ENCODE measurements at regions not wholly inside any gene's neighbourhood (a gene's known extent, or its start where the extent isn't known, plus 50 kb on each side); places are given as distances from the start of the nearest gene placed in this dataset.
A peak's percentile ranks its signal among the peaks of the same experiment; 100 is the strongest.

DNA sequence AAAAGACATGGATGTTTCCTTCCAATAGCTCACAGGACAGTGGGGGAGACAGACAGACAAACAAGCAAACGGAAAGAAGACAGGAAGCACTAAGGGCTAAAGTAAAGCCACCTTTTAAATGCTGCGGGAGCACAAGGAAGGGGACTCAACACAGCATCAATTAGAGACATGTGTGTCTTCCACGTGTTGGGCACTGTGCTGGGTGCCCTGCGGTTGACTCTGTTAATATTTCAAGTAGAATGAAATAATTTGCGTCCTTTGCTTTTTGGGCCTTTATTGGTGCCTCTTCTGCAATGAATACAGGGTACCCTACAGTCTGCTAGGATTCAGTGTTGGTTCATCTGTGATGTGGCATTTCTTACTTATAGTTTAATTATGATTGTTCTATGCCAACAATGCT is 90.9 kb upstream of the CPM start:
- DNase-seq: no peak
- Mint-ChIP-seq H3K36me3 (ENCODE audit: low read depth) (no peaks in the 10 kb centered on the region), H3K4me3 (no peak overlapping the region), H3K27ac (no peak overlapping the region), H3K27me3 (ENCODE audit: low read depth, poor library complexity) (peaks cover 7% of the 10 kb centered on the region), H3K4me1 (peaks cover 4% of the 10 kb centered on the region), H3K9me3 (peaks cover 10% of the 10 kb centered on the region)
- TF ChIP-seq, protein P1, sequence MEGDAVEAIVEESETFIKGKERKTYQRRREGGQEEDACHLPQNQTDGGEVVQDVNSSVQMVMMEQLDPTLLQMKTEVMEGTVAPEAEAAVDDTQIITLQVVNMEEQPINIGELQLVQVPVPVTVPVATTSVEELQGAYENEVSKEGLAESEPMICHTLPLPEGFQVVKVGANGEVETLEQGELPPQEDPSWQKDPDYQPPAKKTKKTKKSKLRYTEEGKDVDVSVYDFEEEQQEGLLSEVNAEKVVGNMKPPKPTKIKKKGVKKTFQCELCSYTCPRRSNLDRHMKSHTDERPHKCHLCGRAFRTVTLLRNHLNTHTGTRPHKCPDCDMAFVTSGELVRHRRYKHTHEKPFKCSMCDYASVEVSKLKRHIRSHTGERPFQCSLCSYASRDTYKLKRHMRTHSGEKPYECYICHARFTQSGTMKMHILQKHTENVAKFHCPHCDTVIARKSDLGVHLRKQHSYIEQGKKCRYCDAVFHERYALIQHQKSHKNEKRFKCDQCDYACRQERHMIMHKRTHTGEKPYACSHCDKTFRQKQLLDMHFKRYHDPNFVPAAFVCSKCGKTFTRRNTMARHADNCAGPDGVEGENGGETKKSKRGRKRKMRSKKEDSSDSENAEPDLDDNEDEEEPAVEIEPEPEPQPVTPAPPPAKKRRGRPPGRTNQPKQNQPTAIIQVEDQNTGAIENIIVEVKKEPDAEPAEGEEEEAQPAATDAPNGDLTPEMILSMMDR (IDR thresholded peaks at IDR 0.05): no peak

DNA sequence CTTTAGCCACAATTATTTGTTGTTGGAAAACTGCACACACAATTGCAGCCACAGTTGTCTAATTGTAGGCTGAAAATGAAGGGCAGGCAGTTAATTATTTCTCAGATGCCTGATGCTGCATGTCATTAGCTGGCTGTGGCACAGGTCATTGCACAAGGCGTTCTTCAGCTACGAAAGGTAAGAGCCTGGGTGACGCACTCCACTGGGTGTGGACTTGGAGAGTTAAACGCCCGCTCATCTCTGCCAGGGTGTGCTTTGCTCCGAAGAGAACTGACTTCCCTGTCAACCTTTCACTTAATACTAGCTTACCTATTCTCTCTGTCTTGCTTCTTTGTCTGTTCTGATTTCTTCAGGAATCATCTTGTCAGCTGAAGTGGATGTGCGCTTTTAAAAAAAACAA is 91.4 kb upstream of the CPM start:
- H3K36me3 Mint-ChIP-seq (ENCODE audit: low read depth): no peaks in the 10 kb centered on the region

DNA sequence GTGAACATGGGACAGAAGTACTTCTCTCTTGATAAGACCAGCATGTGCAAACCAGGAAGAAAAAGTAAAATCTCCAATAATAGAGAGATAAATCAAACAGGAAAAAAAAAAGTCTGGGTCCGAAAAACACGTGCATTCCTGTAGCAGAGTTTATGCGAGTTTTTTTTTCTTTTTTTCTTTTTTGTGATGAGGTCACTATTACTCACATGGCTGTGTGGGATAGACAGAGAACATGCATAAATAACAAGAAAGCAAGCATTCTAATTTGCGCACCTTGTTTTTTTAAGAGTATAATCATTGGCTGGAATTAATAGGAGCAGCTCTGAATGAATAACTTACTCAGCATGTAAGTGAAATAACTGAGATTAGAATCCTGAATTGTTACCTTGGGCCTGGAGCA is 91.9 kb upstream of the CPM start:
- Mint-ChIP-seq H3K27me3 (ENCODE audit: low read depth, poor library complexity) (peaks cover 7% of the 10 kb centered on the region), H3K9me3 (peaks cover 9% of the 10 kb centered on the region), H3K4me3 (no peak overlapping the region), H3K36me3 (ENCODE audit: low read depth) (no peaks in the 10 kb centered on the region), H3K27ac (no peak overlapping the region), H3K4me1 (peaks cover 4% of the 10 kb centered on the region)
- TF ChIP-seq, protein P1 (IDR thresholded peaks at IDR 0.05): no peak
- DNase-seq: no peak

More for the DNA sequence above, 91.4 kb upstream of the CPM start:
- DNase-seq: peak; percentile 7
- TF ChIP-seq, protein P1 (IDR thresholded peaks at IDR 0.05): no peak
- peaks cover 10% of the 10 kb centered on the region for H3K9me3 Mint-ChIP-seq
- H3K4me3 Mint-ChIP-seq: no peak overlapping the region
- H3K27me3 Mint-ChIP-seq (ENCODE audit: low read depth, poor library complexity): peaks cover 7% of the 10 kb centered on the region
- peaks cover 4% of the 10 kb centered on the region for H3K4me1 Mint-ChIP-seq
- H3K27ac Mint-ChIP-seq: no peak overlapping the region

DNA sequence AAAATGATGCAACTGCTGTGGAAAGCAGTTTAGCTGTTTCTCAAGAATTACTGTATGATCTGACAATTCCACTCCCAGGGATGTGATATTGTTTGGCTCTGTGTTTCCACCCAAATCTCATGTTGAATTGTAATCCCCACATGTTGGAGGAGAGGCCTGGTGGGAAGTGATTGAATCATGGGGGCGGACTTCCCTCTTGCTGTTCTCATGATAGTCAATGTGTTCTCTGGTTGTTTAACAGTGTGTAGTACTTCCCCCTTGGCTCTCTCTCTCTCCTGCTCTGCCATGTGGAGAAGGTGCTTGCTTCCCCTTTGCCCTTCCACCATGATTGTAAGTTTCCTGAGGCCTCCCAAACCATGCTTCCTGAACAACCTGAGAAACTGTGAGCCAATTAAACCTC is 93.4 kb upstream of the CPM start:
- TF ChIP-seq, protein P1 (IDR thresholded peaks at IDR 0.05): no peak
- no peaks in the 10 kb centered on the region for H3K36me3 Mint-ChIP-seq (ENCODE audit: low read depth)
- H3K27ac Mint-ChIP-seq: no peak overlapping the region
- no peak overlapping the region for H3K4me3 Mint-ChIP-seq
- no peak for DNase-seq
- peaks cover 4% of the 10 kb centered on the region for H3K9me3 Mint-ChIP-seq
- peaks cover 4% of the 10 kb centered on the region for H3K4me1 Mint-ChIP-seq
- peaks cover 7% of the 10 kb centered on the region for H3K27me3 Mint-ChIP-seq (ENCODE audit: low read depth, poor library complexity)

DNA sequence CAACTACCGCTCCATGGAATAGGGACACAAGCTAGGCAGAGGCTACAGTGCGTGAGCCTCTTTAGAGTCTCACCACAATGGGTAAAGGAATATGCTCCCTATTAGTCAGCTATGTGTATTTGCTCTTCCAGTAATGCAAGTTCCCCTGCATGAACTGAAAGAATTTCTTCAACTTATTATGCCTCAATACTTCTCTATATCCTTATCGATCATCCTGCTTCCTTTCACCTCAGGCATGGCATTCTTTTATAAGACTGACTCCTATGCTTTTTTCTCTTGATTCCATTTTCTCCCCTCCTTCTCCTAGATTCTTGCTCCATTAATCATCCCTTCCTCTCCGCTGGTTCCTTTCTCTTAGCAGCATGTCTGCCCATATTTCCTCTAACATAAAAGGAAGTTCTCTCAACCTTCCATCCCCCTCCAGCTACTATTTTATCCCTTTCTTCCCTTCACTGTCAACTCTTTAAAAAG is 94.5 kb upstream of the CPM start:
- peaks cover 4% of the 10 kb centered on the region for H3K9me3 Mint-ChIP-seq
- TF ChIP-seq, protein P1 (IDR thresholded peaks at IDR 0.05): no peak
- peaks cover 4% of the 10 kb centered on the region for H3K4me1 Mint-ChIP-seq
- H3K4me3 Mint-ChIP-seq: no peak overlapping the region
- peaks cover 10% of the 10 kb centered on the region for H3K27me3 Mint-ChIP-seq (ENCODE audit: low read depth, poor library complexity)
- no peak for DNase-seq
- no peaks in the 10 kb centered on the region for H3K36me3 Mint-ChIP-seq (ENCODE audit: low read depth)
- H3K27ac Mint-ChIP-seq: no peak overlapping the region

DNA sequence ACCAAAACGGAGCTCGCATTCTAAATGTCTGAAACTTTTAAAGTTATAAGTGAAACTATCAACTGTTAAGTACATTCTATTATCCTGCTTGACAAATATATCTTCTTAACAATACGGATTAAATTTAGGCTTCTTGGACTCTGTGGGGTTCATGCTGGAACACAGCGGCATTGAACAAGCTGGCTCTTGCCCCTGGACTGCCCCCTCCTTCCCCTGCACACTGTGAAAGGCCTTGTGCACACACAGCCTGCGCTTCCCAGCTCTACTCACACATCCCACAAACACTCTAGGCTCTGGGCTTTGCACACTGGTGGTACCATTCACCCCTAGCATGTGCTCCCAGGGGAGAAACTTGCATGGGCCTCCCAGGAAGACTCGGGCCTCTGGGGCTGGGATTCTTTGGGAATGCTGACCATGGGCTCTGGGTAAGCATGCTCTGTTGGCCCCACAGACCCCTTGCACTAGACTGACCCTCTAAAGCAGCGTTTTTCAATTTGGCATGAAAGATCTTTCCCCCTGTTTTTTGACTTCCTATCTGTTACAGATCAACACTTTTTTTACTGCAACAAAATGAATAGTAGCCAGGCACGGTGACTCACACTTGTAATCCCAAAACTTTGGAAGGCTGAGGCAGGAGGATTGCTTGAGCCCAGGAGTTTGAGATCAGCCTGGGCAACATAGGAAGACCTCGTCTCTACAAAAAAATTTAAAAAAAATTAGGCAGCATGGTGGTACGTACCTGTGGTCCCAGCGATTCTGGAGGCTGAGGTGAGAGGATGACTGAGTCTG is 96.2 kb upstream of the CPM start:
- peaks cover 4% of the 10 kb centered on the region for H3K9me3 Mint-ChIP-seq
- no peak for DNase-seq
- peaks cover 7% of the 10 kb centered on the region for H3K27me3 Mint-ChIP-seq (ENCODE audit: low read depth, poor library complexity)
- H3K4me3 Mint-ChIP-seq: no peak overlapping the region
- TF ChIP-seq, protein P1 (IDR thresholded peaks at IDR 0.05): no peak
- no peaks in the 10 kb centered on the region for H3K36me3 Mint-ChIP-seq (ENCODE audit: low read depth)
- no peak overlapping the region for H3K27ac Mint-ChIP-seq
- peaks cover 4% of the 10 kb centered on the region for H3K4me1 Mint-ChIP-seq
